Parathyroid adenoma (tissue), 2 donors: ENCODE measurements at regions not wholly inside any gene's neighbourhood (a gene's known extent, or its start where the extent isn't known, plus 50 kb on each side); places are given as distances from the start of the nearest gene placed in this dataset.

Experiments used
- H2AFZ ChIP-seq: fragments of 300-600 bp; sonication (generic); one replicate; pipeline ENCODE4 v1.7.0; 2017; ENCODE audit warnings: antibody characterized with exemption, mild to moderate bottlenecking
- H3K27ac ChIP-seq: fragments of 300-600 bp; sonication (generic); one replicate; pipeline ENCODE4 v1.7.0; 2017
- H3K27me3 ChIP-seq: fragments of 300-600 bp; sonication (generic); one replicate; pipeline ENCODE4 v1.7.0; 2017; ENCODE audit warnings: low read length; ENCODE audit not compliant: control insufficient read depth, insufficient read depth
- H3K36me3 ChIP-seq: fragments of 300-600 bp; sonication (generic); one replicate; pipeline ENCODE4 v1.7.0; 2017; ENCODE audit warnings: low read length; ENCODE audit not compliant: control insufficient read depth, insufficient read depth
- H3K4me1 ChIP-seq: fragments of 300-600 bp; sonication (generic); one replicate; pipeline ENCODE4 v1.7.0; 2017; ENCODE audit warnings: control low read depth
- H3K4me2 ChIP-seq: fragments of 300-600 bp; sonication (generic); one replicate; pipeline ENCODE4 v1.7.0; 2017; ENCODE audit warnings: low read length
- H3K4me3 ChIP-seq: fragments of 300-600 bp; sonication (generic); one replicate; pipeline ENCODE4 v1.7.0; 2017; ENCODE audit warnings: low read depth, low read length
- H3K79me2 ChIP-seq: fragments of 300-600 bp; sonication (generic); one replicate; pipeline ENCODE4 v1.7.0; 2017; ENCODE audit warnings: control low read depth
- H3K9ac ChIP-seq: fragments of 300-600 bp; sonication (generic); one replicate; pipeline ENCODE4 v1.7.0; 2017; ENCODE audit warnings: mild to moderate bottlenecking
- H3K9me3 ChIP-seq: fragments of 300-600 bp; sonication (generic); one replicate; pipeline ENCODE4 v1.7.0; 2017; ENCODE audit warnings: low read length; ENCODE audit not compliant: control insufficient read depth
- TF ChIP-seq, protein P1 (sequence below): fragments of 300-600 bp; sonication (generic); IDR thresholded peaks from one replicate; pipeline ENCODE4 v1.7.0; 2017; ENCODE audit warnings: antibody characterized with exemption, mild to moderate bottlenecking
- donor health status: primary hyperparathyroidism.

DNA sequence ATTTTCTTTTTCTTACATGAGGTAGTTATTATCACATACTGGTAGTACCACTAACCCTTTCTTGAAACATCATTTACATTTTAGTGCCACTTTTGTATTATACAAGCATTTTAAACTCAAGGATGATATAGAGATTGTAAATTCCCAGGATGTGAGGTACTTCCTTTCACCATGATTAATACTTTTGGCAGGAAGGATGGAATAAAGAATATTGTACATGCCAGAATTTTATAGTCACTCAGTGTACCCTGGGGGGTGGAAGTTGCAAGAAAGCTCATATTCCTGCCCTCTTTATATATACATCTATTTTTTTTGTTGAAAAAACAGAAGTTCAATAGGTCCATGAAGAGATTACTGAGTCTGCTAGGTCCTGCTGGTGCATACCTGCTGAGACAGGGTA is 141.0 kb upstream of the PLSCR5 start:
- TF ChIP-seq, protein P1, sequence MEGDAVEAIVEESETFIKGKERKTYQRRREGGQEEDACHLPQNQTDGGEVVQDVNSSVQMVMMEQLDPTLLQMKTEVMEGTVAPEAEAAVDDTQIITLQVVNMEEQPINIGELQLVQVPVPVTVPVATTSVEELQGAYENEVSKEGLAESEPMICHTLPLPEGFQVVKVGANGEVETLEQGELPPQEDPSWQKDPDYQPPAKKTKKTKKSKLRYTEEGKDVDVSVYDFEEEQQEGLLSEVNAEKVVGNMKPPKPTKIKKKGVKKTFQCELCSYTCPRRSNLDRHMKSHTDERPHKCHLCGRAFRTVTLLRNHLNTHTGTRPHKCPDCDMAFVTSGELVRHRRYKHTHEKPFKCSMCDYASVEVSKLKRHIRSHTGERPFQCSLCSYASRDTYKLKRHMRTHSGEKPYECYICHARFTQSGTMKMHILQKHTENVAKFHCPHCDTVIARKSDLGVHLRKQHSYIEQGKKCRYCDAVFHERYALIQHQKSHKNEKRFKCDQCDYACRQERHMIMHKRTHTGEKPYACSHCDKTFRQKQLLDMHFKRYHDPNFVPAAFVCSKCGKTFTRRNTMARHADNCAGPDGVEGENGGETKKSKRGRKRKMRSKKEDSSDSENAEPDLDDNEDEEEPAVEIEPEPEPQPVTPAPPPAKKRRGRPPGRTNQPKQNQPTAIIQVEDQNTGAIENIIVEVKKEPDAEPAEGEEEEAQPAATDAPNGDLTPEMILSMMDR = no peak
- Histone ChIP-seq H3K9ac (no peak overlapping the region), H3K27me3 (no peaks in the 10 kb centered on the region), H3K4me3 (no peak overlapping the region), H3K27ac (no peak overlapping the region), H3K4me2 (no peak overlapping the region), H3K36me3 (no peaks in the 10 kb centered on the region), H3K9me3 (no peaks in the 10 kb centered on the region), H3K4me1 (no peaks in the 10 kb centered on the region), H2AFZ (no peak overlapping the region), H3K79me2 (no peaks in the 10 kb centered on the region)

DNA sequence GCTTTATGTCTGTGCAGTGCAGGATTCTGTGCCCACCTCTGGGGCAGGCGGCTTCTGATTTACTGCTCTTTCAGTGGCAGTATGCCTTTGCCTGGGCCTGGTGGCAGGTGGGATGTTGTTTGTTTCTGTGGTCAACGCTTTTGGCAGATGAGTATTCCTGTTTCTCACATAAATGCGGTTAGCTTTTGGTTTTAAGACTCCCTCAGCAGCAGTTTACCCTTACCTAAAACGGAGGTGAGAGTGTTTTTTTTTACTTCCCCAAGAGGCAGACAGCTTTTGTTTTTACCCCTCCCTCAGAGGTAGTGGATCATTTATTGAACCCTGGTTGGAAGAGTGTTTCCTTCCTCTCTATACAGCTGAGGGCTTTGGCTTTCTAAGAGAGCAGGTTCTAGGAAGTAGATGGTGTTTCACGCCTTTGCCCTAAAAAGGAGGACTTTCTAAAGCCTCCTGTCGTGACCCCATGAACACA is 134.1 kb upstream of the PLSCR5 start:
- H3K4me1 ChIP-seq = no peaks in the 10 kb centered on the region
- no peak overlapping the region for H3K4me3 ChIP-seq
- H3K79me2 ChIP-seq = no peaks in the 10 kb centered on the region
- H3K9ac ChIP-seq = no peak overlapping the region
- no peak overlapping the region for H2AFZ ChIP-seq
- H3K36me3 ChIP-seq = no peaks in the 10 kb centered on the region
- H3K4me2 ChIP-seq = no peak overlapping the region
- H3K27me3 ChIP-seq = no peaks in the 10 kb centered on the region
- no peaks in the 10 kb centered on the region for H3K9me3 ChIP-seq
- H3K27ac ChIP-seq = no peak overlapping the region
- TF ChIP-seq, protein P1 = no peak

DNA sequence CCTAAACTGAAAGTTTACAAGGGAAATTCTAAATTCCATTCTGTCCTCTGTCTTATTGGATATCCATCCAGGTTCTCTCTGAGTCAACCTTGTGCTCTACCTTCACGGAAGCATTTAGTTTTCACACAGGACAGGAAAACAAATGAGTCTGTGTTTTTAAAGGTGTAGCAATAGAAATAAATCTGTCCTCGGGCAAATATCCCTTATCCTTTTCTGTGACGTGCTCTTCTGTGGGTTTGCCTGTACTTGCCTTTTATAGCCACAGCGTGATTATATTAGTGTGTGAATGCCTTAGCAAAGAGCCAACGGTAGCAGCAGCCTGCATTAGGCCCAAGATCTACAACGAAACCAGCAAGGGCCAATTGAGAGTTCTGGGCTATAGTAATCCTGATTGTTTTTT is 127.2 kb upstream of the PLSCR5 start:
- H3K27ac ChIP-seq = no peak overlapping the region
- TF ChIP-seq, protein P1 = no peak
- no peaks in the 10 kb centered on the region for H3K9me3 ChIP-seq
- H3K4me3 ChIP-seq = no peak overlapping the region
- H3K27me3 ChIP-seq = no peaks in the 10 kb centered on the region
- H3K36me3 ChIP-seq = no peaks in the 10 kb centered on the region
- H2AFZ ChIP-seq = no peak overlapping the region
- H3K4me1 ChIP-seq = no peaks in the 10 kb centered on the region
- no peak overlapping the region for H3K4me2 ChIP-seq
- H3K9ac ChIP-seq = no peak overlapping the region
- no peaks in the 10 kb centered on the region for H3K79me2 ChIP-seq

DNA sequence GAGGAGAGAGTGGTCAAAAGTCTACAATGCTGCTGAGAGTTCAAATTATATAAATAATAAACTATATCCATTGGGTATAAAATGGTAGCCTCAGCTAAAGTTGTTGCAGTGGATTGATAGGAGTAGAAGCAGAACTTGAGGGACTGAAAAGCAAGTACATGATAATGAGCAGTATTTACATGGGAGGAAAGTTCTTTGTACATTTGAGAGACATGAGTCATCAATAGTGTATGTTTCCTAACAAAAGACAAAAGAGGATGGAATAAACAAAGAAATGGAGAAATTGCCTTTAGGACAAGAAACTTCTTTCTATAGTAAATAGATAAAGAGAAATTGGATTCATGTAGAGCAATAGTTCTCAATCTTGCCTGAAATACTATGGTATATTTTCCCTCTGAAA is 110.0 kb upstream of the PLSCR5 start:
- Histone ChIP-seq H3K79me2 (no peaks in the 10 kb centered on the region), H3K9me3 (no peaks in the 10 kb centered on the region), H3K36me3 (no peaks in the 10 kb centered on the region), H2AFZ (no peak overlapping the region), H3K4me2 (no peak overlapping the region), H3K9ac (no peak overlapping the region), H3K4me1 (no peaks in the 10 kb centered on the region), H3K27ac (no peak overlapping the region), H3K27me3 (no peaks in the 10 kb centered on the region), H3K4me3 (no peak overlapping the region)
- TF ChIP-seq, protein P1 = no peak

DNA sequence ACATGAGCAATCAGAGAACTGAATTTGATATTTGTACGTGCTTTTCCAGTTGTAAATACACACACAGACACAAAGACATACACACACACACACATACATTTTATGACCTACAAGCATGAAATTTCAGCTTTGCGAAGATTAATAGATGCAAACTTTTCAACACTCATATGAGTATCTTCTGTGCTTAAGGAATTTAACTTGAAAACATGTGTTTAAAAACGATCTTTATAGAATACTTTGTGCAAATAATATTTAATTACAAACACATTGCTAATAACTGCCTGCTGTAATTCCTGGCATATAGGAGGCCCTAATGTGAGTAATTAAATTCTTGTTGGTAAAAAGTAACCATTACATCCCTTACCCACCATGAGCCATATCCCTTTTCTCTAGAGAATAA is 107.7 kb upstream of the PLSCR5 start:
- no peaks in the 10 kb centered on the region for H3K27me3 ChIP-seq
- no peaks in the 10 kb centered on the region for H3K9me3 ChIP-seq
- H3K36me3 ChIP-seq = no peaks in the 10 kb centered on the region
- no peak overlapping the region for H3K4me3 ChIP-seq
- H3K4me1 ChIP-seq = no peaks in the 10 kb centered on the region
- no peaks in the 10 kb centered on the region for H3K79me2 ChIP-seq
- no peak overlapping the region for H3K9ac ChIP-seq
- no peak overlapping the region for H2AFZ ChIP-seq
- TF ChIP-seq, protein P1 = no peak
- H3K4me2 ChIP-seq = no peak overlapping the region
- no peak overlapping the region for H3K27ac ChIP-seq
